ENCODE measurements at regions not wholly inside any gene's neighbourhood (a gene's known extent, or its start where the extent isn't known, plus 50 kb on each side); places are given as distances from the start of the nearest gene placed in this dataset.
"Not testable (repeated sequence)": the region's sequence is repeated elsewhere in the genome, so short reads cannot be mapped to it uniquely, and the experiment has no call there.

DNA sequence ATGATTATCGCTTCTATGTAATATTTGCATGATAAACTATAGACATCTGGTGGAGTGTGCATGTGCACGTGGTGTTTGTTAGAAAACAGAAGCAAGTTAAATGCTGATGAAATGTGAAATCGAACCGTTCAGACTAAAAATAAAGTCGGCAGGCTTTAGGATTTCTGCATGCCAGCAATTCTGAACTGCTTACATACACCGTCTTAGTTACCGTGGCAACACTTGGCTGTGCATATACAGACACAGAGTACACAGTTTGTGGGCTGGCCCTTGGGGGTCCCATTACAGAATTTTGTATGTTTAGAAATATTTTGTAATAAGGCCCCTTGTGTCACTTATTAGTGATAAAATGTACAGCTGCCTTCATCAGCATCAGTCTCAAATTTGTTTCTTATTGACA, 605.5 kb downstream of the RBFOX1 start:
- no peak for DNase-seq

DNA sequence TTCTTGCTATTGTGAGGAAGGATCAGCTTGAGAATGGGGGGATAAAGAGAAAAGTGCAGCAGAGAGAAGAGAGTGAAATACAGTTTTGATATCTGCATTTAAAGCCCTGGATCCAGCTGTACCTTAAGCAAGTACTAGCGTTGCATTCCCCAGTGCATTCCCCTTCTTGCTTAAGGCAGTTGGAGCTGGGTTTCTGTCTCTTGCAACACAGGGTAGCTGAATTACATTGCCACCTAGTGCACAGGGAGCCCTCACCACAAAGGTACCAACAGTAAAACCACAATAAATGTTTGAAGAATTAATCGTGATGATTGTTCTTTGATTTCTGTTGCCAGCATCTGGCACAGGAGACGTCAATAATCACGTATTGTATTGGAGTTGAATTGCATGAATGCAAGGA, 588.7 kb downstream of the RBFOX1 start:
- no peak for DNase-seq

DNA sequence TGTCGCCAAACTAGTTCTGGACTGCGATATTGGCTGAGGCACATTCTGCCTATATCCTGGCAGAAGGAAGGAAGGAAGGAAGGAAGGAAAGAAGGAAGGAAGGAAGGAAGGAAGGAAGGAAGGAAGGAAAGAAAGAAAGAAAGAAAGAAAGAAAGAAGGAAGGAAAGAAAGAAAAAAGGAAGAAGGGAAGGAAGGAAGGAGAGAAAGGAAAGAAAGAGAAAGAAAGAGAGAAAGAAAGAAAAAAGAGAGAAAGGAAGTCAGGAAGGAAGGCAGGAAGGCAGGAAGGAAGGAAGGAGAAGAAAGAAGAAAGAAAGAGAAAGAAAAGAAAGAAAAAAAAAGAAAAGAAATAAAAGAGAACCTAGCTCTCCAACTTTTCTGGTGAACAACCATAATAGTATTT, 587.1 kb downstream of the RBFOX1 start:
- no peak for DNase-seq

DNA sequence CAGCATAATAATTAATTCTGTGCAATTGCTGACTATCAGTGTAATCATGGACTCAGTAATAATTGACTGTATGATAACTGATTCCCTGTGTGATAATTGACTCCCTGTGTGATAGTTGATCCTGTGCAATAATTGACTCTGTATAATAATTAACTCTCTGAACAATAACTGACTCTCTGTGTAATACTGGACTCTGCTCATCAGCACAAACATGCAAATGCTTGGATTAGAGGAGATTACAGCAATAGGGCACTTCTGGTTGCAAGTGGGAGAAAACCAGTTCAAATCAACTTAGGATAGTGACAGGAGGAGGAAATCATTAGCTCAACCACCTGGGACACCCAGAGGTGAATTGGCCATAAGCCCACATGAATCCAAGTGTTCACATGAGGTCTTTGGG, 582.1 kb downstream of the RBFOX1 start:
- no peak for DNase-seq

DNA sequence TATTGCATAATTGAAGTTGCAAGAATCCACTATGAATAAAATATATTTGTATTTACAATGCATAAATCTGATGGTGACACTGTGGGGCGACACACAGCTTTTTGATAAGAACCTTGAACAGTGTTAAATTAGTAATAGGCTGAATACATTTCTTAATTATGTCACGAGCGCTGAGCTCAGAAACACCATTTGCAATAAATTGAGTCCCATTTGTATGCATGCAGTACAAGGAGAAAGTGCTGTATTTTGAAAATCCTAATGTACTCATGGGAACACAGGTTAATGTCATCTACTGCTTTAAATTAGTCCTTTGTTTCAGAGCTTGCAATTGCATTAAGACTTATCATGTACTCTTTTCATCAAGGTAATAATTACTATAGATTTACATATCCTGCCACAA, 579.5 kb downstream of the RBFOX1 start:
- no peak for DNase-seq

DNA sequence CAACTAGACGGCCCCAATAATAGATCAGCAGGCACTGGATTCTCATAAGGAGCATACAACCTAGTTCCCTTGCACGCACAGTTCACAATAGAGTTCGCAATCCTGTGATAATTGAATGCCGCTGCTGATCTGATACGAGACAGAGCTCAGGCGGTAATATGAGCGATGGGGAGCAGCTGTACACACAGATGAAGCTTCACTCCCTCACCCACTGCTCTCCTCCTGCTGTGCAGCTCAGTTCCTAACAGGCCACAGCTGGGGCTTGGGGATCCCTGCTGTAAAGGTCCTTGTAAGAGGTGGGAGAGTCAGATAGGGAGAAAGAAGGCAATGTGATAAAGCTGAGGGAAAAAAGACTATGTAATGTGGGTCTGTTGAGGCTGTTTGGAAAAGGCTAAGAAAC, 577.5 kb downstream of the RBFOX1 start:
- DNase-seq: no peak

DNA sequence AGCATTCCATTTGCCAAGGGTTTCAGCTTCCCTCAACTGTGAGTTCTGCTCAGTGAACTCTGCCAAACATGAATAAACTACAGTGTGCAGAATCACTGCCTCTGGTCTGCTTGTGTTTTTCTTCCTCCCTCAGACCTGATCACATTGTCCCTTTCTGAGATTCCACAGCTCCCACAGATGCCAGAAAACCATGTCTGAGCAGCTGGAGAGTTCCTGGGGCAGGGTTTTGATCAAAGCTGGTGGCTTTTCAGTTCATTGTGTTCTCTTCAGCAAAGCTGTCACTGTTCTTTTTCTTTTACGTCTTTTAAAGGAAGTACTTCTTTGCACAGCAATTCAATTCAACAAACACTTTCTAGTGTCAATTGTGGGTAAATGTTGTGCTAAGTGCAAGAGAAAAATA, 555.8 kb downstream of the RBFOX1 start:
- DNase-seq: no peak

DNA sequence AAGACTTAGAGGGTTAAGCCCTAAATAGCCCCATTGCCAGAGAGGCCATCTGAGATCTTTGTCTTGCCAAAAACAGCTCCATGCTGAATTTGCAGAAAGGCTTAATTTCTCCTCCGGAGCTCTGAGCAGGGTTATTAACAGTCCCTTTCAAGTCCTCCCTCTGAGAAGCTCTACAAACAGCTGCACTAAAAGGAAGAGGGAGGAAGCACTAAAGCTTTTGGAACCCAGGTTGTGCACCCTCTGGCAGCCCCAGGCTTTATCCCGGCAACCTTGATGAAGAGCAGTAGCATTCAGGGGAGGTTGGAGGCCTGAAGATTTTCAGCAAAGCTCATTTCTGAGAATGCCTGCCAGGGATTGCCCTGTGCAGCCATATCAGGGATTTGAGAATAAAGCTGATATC, 554.7 kb downstream of the RBFOX1 start:
- DNase-seq: no peak

DNA sequence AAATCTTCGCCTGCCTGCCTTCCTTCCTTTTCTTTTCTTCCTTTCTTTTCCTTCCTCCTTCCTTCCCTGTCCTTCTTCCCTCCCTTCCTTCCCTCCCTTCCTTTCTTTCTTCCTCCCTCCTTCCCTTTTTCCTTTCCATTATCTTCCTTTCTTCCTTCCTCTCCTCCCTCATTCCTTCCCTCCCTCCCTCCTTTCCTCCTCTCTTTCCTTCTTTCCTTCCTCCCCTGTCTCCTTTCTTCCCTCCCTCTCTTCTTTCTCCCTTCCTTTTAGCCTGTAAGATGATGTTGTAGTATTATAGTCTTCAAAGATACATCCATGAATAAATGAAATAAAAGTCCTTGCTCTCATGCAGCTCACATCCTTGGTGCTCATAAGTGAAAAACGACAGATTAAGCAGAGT, 539.3 kb downstream of the RBFOX1 start:
- DNase-seq: no peak

DNA sequence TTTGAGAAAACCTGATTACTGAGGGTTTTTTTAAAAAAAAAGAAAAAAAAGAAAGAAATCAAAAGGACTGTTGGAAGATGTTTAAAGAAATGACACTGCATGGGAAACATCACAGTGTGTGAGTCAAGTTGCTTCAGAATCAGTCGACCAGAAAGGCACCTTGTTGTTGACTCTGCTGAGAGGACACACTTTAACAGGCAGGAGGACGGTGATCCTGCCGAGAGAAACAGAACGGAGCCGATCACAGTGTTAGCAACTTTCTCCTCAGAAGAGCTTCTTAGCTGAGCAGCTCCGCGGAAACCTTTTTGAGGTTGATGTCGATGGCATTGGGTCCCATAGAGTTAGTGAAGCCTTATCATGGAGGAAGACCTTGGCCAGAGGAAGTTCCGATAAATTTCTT, 538.7 kb downstream of the RBFOX1 start:
- DNase-seq: no peak

DNA sequence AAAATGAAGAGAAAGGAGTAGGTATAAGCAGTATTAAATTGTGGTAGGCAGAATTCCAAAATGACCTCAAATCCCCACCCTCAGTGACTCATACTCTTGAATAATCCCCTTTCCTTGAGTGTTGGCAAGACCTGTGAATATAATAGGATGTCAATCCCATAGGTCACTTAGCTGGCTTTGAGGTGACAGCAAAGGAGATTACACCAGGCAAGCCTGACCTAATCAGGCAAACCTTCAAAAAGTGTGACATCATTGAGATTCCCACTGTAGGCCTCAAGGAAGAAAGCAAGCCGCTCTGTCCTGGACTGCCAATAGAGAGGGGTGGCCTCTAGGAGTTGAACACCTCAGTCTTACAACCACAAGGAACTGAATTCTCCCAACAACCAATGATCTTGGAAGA, 535.2 kb downstream of the RBFOX1 start:
- DNase-seq: no peak

DNA sequence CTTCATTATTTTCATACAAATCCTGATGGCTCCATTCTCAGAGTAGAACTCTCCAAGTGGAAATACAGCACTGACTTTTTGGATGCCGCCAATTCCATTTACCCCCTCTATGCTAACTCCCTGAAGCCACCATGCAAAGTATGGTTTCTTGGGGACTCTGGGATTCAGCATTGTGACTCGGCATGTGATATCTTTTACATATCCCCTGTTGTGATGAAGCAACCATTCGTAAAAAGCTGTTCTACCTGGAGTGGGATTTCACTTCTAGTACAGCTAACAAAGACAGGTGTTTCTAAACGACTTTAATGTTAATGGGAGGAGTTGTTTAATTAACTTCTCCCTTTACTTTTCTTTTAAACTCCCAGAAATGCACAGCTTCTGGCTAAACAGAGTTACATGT, 533.5 kb downstream of the RBFOX1 start:
- no peak for DNase-seq

DNA sequence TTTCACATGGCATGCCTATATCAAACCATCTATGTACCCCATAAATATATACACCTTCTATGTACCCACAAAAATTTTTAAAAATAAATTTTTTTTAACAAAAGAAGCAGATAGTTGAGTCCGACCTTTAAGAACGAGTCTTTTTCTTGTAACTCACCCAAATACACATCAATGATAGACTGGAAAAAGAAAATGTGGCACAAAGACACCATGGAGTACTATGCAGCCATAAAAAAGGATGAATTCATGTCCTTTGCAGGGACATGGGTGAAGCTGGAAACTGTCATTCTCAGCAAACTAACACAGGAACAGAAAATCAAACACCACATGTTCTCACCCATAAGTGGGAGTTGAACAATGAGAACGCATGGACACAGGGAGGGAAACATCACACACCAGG, 532.7 kb downstream of the RBFOX1 start:
- DNase-seq: not testable (repeated sequence)

DNA sequence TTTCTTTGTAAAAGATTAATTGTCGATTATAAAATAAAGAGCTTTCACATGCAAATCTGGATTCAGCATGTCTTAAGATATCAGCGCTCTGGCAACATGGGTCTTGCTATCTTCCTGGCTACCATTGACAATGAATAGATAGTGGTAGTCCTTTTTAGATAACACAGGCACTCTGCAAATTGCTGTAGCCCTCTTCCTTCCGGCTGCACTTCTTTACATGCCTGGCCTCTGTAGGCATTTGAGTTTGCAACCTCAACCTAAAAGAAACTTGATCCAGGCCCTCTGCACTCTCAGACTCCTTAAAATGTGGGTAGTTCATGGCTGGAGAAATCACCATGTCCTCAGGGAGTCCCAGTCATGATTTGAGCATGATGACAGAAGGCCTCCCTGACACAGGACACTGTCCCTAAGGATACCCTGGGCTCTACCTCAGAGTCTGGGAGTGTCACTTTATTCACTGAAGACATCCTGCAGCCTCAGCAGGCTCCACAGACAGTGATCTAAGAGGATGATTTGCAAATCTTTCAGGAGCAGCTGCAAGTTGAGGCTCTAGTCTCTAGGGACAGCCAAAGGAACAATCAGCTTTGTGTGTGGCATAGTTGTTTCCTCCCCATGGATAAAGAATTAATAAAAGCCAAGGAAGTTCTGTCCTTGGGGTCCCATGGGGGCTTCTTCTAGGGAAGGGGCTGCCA, 529.4 kb downstream of the RBFOX1 start:
- DNase-seq: no peak

DNA sequence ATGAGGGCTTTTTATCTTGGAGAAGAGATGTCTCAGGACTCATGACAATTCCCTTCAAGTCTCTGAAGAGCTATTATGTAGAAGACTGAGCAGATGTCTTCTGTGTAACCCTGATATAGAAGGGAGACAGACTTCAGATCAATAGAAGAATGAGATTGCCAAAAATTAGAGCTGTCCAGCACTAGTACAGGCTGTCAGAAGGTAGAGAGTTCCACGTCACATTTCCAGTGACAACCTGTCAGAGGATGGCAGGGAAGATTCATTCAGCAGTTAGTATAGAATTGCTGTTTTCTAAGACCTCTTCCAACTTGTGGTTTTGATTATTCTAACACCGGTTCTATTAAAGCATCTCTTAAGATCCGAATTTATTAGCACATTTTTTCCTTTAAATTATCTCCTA, 520.6 kb downstream of the RBFOX1 start:
- DNase-seq: no peak

DNA sequence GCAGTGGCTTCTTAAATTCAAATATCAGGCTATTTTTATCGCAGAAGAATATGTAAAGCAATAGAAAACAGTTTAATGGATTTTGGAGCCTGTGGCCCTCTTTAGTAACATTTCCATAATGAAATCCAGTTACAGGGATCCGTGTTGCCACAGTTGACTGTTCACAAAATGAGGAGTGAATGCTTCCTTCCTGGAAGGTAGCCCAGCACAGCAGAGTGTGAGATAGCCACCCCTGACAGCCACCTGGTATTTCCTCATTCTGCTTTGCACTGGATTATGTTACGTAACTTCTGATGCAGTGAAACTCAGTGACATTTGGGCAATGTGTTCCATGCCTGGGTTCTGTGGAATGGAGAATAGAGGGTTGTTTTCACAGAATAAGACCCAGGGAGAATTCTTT, 517.2 kb downstream of the RBFOX1 start:
- DNase-seq: no peak

DNA sequence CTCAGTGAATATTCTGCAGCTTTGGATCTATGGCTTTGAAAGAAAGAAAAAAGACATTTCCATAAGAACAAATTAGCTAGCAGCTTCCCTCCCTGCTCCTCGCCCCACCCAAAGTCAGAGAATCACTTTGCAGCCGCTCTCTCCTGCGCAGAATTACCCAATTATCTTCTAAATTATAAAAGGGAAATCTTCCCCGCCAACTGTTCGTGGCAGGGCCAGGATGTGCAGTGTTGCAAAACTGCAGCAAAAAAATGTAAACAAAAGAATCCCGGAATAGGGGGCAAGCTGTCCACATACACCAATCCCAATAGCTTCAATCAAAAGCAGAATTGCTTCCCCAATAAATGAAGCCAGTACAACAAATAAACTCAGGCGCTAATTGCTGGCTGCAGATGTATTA, 510.6 kb downstream of the RBFOX1 start:
- no peak for DNase-seq

DNA sequence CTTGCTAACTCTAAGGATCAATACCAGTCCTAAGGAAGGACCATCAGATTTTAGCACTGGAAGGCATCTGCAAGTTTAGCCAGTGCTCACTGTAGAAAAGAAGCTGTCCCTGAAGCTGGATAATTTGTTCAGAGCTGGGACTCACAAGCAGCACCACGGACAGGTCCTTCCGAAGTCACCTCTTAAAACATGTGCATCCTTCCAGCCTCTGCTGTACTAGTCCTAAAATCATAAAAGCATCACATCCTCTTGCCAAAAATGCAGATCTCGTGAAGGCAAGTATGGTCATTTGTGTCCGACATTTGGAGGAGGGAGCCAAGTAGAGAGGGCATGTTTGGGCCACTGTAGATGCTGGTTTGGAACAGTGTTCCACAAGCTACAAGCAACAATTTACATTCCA, 506.9 kb downstream of the RBFOX1 start:
- DNase-seq: no peak

DNA sequence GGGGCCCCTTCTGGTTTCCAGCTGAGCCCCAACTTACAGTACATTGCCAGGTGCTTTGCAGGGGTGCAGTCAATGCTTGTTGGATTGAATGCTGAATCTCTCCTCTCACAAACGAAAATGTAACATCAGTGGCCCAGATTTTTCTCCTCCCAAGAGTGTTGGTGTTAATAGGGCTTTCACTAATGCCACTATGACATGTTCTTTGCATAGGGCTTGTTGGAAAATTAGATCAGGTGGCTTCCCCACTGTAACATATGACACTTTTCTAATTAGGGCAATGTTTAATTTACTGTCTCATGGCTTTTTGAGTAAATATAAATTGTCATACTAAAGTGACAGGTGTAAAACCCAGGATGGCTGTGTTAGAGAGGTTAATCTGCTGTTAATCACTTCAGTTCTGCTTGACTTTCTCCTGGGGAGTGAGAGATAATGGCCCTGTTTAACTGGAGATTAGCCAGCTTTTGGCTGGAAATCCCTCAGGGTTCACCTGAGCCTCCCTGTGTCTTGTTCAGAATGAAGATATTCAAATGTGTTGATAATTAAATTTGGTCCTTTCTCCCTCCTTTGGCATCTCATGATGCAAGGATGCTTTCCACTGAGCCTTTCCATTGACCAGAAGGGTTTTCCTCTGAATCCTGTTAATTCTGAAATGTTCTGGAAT, 502.3 kb downstream of the RBFOX1 start:
- no peak for DNase-seq

DNA sequence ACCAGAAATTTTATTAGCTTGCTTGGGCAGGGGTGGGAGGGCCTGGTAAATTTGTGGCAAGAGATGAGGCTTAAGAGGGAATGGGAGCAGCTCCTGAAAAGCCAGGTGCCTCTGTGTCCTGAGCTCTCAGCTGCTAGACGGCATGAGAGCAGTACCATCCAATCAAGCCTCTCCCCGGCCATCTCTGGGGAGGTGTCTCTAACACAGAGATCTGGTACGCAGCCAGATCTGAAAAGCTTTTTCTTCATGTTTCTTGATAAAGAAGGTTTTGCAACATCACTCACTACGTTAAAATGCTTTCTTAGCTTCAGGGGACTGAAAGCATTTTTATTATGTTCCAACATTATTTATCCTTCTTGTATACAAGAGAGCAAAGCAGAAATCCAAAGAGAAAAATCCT, 488.2 kb downstream of the RBFOX1 start:
- no peak for DNase-seq

DNA sequence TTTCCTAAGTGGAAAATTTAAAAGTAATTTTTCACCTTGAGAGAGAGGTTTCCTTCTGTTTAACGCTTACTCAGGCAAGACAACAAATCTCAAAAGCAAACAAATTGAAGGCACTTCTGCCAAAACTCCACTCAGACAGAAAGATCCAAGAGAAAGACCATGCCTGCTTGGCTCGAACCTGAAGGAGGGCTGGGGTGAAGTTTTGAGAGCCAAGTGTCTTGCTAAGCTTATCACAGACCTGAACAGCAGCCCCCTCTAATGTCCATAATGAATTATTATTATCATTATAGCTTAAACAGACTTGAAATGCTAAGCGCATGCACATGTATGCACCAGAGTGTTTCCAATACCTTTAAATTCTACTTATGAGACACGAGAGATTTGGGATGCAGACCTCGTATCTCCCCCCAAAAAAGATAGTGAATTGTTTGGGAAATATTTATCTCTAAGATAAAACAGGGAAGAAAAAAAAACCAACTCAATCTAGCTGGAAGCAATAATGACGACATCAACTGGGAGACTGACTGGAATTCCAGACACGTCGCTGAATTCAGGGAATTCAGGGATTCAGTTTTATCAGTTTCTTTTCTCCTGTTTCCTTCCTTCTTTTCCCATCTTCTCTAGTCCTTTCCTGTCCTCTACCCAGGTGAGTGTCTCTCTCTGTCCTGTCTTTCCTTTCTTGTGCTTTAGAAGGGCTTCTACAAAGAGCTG, 473.2 kb downstream of the RBFOX1 start:
- DNase-seq: no peak

DNA sequence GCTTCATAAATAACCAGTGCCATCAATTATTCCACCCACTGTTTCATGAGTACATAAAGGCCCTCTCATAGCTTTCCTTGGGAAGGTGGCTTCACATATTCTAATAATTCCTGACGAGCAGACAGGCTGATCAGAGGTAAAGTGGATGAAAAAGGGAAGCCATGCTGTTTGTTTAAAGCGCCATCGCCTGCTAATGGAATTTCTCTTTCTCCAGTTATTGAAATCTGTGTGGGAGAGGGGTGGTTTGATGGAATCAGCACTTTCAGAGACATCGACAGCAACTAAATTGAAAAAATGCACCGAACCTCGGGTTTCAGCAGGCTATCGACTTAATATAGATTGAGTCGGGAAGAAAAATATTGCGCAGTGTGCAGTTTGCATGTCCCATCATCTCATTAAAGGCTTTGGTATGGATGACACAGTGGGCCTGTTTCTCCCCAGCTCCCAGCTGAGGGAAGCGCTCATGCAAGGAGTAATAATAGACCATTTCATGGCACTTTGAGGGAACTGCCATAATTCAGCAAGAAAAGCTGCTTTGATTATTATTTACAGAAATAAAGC, 472.1 kb downstream of the RBFOX1 start:
- DNase-seq: no peak

DNA sequence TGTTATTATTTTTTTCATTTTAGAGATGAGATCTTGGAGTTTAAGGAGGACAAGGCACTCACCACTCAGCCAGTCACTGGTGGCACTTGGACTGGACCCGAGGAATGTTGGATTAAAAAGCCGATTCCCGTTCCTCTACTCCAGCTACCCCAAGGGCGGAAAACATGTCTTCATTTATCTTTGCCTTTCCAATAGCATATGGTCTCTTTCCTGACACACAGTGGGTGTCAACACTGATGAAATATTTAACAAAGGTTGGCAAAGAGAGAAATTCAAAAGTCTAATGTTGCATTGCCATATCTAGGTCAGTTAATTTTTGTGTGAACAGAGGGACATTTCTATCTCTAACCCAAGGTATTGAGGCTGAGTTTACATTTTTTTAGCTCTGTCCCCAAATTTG, 459.7 kb downstream of the RBFOX1 start:
- DNase-seq: no peak

DNA sequence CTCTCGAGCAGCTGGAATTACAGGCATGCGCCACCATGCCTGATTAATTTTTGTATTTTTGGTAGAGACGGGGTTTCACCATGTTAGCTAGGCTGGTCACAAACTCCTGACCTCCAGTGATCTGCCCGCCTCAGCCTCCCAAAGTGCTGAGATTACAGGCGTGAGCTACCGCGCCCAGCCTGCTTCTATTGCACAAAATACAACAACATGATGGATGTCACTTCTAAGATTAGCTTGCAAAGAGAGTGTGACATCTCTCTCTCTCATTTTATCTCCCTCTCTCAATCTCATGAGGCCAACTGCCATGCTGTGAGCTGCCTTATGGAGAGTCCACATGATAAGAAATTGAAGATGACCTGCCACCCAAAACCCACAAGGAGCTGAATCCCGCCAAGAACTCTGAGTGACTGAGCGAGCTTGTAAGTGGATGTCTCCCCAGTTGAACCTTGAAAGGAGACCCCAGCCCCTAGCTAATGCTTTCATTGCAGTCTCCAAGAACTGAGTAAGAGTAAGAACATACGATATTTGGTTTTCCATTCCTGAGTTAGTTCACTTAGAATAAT, 458.5 kb downstream of the RBFOX1 start:
- no peak for DNase-seq
